GM12873 (cell line): ENCODE measurements at regions not wholly inside any gene's neighbourhood (a gene's known extent, or its start where the extent isn't known, plus 50 kb on each side); places are given as distances from the start of the nearest gene placed in this dataset.

Experiments used
- CTCF ChIP-seq: IDR thresholded peaks from 2 replicates; pipeline ENCODE4 v1.5.1; 2012; ENCODE audit warnings: low read depth, mild to moderate bottlenecking, moderate library complexity, low read length, control low read depth; ENCODE audit not compliant: insufficient read depth; ENCODE audit errors: missing control alignments

- TF ChIP-seq CTCF: no peak
Observed at GRCh38 chr21:16159213-16159970, 429.6 kb downstream of the USP25 start.

DNA sequence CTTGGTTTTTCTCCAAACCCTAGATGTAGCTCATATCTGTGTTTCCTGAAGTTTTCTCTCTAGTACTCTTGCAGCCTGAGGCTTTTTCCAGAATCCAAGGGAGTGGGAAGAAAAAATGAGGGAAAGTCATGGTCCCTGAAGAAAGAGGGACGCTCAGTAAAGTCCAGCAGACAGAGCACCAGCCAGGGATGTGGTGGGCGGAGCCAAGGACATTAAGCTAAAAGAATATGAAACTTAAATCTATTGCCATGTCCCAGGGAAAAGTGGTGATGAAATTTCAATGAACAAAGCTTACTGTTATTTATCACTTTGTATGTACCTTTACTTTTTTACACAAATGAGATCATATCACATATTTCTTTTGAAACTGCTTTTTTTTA is 430.2 kb downstream of the USP25 start:
- TF ChIP-seq CTCF: no peak

GRCh38 chr21:16162953-16163352 is 433.2 kb downstream of the USP25 start:
- TF ChIP-seq CTCF: no peak

DNA sequence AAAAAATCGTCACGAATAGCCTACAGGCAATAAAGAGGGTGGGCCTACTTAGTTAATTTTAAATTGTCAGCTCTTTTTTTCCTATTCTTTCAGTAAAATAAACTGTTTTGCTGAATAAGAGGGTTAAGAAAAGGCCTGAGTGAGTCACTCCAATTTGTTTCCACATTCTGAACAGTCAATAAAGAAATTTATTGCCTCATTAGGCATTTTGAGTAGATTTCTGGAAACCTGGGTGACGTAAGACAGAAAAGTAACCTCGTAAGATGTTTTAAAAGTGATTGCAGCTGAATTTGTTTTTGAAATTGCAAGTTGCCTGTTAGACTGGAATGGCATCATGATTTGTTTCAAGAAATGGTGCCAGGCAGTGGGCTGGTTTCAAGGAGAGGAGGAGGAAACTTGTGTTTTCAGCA is 439.3 kb downstream of the USP25 start:
- no peak for TF ChIP-seq CTCF

GRCh38 chr21:16169779-16170178 is 440.0 kb downstream of the USP25 start:
- TF ChIP-seq CTCF: no peak

DNA sequence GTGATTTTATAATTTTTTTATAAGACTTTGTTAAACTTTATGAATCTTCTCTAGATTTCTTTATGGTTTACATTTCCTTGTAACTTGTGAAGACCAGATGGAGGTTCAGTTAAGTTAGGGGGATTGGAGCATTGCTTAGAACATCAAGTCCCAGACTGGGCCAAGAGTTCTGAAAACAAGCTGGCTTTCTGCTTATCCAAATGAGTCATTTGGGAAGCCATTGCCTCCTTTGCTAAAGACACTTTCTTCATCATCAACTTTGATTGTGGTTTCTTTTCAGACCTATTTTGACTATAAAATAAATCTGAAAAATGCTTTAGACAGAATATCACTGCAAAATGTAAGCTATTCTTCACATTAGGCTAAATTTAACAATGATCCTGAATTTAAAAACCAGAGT is 446.8 kb downstream of the USP25 start:
- TF ChIP-seq CTCF: no peak

- TF ChIP-seq CTCF: no peak
Observed at GRCh38 chr21:16177532-16177931, 447.8 kb downstream of the USP25 start.
